Suprapubic skin (tissue), 3 donors: ENCODE measurements at regions not wholly inside any gene's neighbourhood (a gene's known extent, or its start where the extent isn't known, plus 50 kb on each side); places are given as distances from the start of the nearest gene placed in this dataset.

Experiments
- EP300 ChIP-seq: sonication (generic); formaldehyde crosslinking; IDR thresholded peaks from one replicate; pipeline ENCODE4 v1.6.1; 2017; ENCODE audit warnings: antibody characterized with exemption
- POLR2A ChIP-seq, 2 donors: fragments of 450-650 bp; IDR thresholded peaks; one replicate each; pipeline ENCODE4 v1.6.1; 2017; ENCODE audit warnings: antibody characterized with exemption in 2 of 2, mild to moderate bottlenecking in 2 of 2, moderate library complexity in 2 of 2
- TF ChIP-seq, protein P1 (sequence below), 2 donors: fragments of 200-600 bp in 1 of 2; fragments of 450-650 bp in 1 of 2; sonication (generic) in 1 of 2; IDR thresholded peaks; one replicate each; pipeline ENCODE4 v1.5.1; 2016 to 2019; ENCODE audit warnings: antibody characterized with exemption in 2 of 2, mild to moderate bottlenecking in 1 of 2, moderate library complexity in 1 of 2

GRCh38 chr13:87398047-87398446, 273.1 kb upstream of the SLITRK5 start:
- TF ChIP-seq, protein P1, sequence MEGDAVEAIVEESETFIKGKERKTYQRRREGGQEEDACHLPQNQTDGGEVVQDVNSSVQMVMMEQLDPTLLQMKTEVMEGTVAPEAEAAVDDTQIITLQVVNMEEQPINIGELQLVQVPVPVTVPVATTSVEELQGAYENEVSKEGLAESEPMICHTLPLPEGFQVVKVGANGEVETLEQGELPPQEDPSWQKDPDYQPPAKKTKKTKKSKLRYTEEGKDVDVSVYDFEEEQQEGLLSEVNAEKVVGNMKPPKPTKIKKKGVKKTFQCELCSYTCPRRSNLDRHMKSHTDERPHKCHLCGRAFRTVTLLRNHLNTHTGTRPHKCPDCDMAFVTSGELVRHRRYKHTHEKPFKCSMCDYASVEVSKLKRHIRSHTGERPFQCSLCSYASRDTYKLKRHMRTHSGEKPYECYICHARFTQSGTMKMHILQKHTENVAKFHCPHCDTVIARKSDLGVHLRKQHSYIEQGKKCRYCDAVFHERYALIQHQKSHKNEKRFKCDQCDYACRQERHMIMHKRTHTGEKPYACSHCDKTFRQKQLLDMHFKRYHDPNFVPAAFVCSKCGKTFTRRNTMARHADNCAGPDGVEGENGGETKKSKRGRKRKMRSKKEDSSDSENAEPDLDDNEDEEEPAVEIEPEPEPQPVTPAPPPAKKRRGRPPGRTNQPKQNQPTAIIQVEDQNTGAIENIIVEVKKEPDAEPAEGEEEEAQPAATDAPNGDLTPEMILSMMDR (IDR thresholded peaks at IDR 0.05) = no peak
- TF ChIP-seq POLR2A (IDR thresholded peaks at IDR 0.05) (no peak), EP300 (no peak)
